T-helper 2 cell (primary cell): ENCODE measurements at regions not wholly inside any gene's neighbourhood (a gene's known extent, or its start where the extent isn't known, plus 50 kb on each side); places are given as distances from the start of the nearest gene placed in this dataset.
"Not testable (repeated sequence)": the region's sequence is repeated elsewhere in the genome, so short reads cannot be mapped to it uniquely, and the experiment has no call there.

Source experiments
- DNase-seq, 5 experiments: peaks; one replicate each; pipeline versions ENCODE4 v3.0.0 to v3.0.0-alpha.2; 2012 to 2022

GRCh38 chr2:39995005-39995737 is 216.1 kb upstream of the THUMPD2 start:
- peak in 1 of 5 experiments; percentile 77 for DNase-seq

- DNase-seq: no peak
Observed at GRCh38 chr2:39994151-39994550, 215.1 kb upstream of the THUMPD2 start.

- no peak for DNase-seq
Observed at GRCh38 chr2:39991298-39991697, 212.2 kb upstream of the THUMPD2 start.

DNA sequence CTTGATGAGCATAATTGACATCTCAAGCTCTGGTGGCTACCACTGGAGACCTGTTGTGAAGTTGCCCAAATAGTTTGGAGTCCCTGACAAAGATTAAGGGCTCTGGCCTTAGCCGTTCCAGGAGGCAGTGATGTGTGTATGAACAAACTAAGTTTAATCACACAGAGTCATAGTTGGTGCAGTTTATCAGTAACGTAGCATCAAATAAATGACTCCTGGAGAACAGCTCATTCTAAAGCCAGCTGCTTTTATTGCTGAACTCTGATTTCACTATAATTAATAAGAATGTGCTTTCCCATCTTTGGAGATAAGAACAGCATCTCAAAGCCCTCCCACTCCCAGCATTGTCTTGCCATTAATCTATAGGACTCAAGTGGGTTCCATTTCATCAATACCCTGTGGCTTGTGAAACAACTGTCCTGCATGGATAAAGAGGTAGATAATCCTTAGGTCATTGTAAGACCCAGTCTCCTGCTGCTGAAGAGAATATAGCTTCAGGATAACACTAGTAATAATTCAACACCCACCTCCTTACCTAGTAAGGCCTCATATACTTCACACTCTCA is 211.4 kb upstream of the THUMPD2 start:
- DNase-seq: no peak

DNA sequence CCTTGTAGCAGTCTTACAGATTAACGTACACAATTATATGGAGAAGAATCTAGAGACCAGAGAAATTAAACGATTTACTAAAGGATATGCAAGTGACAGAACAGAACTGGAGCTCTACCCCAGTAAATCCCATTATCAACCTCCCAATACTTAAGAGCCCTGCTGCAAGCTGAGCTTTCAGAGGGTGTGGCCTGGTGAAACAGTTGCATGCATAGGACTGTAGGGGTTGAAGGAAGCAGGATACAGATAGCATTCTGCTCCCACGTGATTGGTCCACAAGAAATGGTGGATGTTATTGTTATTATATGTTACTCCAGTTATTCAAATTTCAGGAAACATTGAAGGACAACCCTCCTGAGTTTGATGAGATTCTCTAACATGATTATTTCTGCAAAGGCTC is 210.8 kb upstream of the THUMPD2 start:
- DNase-seq: no peak

GRCh38 chr2:39981883-39982311 is 202.8 kb upstream of the THUMPD2 start:
- no peak for DNase-seq

DNA sequence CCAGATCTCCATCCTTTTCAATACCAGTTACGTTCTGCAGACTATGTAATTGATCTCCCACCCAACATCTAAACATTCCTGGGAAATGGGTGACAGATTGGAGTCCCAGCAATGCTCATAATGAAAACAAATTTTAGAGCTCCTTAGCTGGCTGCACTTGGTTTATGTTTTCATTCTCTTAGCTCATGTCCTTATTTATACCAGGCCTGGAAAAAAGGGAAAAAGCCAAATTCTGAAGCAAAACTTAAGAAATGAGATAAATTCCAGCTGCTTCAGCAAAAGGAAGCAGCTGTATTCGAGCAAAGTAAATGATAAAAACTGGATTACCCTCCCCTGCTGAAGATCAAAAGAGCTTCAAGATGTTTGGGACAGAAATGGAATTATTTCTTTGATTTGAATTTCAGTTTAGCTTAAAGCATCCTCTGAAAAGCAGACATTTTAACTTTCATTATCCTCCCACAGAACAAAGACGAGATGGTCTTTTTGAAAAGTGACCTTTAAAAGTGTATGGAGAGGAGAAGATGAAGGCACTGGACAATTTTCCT is 196.5 kb upstream of the THUMPD2 start:
- no peak for DNase-seq

DNA sequence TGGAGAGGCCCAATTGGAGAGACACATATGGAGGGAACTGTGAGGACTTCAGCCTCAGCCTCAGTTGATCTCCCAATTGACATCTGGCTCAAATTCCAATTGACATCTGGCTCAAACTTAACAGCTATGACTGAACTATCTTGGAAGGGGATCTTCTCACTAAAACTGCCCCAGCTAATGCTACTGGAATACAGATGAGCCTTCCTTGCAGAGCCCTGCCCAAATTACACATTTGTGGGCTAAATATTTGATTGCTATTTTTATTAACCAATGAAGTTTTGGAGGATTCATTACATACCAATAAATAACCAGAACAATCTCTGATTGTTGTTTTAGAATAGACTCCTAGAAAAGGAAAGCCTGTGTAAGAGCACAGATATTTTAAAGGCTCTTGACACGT is 189.0 kb upstream of the THUMPD2 start:
- no peak for DNase-seq

DNA sequence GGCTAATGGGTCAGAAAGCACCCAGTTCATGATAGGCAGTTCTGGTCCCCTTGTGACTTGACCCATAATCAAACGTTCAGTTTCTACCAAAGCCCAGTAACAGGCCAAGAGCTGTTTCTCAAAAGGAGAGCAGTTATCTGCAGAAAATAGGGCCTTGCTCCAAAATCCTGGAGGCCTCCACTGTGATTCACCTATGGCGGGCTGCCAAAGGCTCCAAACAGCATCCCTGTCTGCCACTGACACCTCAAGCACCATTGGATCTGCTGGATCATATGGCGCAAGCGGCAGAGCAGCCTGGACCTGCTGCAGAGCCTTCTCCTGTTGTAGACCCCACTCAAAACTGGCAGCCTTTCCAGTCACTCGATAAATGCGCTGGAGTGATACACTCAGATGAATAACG is 181.6 kb upstream of the THUMPD2 start:
- DNase-seq: not testable (repeated sequence)

DNA sequence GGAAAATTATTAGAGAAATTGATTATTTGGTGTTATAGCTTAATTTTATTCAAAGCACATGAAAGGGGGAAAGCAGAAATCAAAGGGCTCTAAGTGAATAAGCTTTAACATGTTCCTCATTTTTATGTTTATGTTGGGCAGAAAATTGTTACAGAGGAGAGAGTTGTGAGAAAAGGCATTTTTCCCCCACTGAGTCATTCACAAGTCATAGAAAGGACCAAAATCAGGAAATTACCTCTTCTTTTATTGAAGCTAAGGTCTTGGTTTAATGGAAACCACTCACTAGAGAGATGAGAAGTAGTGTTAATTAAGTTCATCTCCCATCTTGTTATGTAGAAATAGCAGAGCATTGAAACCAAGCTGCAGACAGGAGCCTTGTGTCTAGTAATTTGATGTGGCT is 175.3 kb upstream of the THUMPD2 start:
- DNase-seq: no peak

- no peak for DNase-seq
Observed at GRCh38 chr2:39949131-39949530, 170.1 kb upstream of the THUMPD2 start.

- peak in 1 of 5 experiments; percentile 57 for DNase-seq
Observed at GRCh38 chr2:39948016-39948719, 169.1 kb upstream of the THUMPD2 start.

DNA sequence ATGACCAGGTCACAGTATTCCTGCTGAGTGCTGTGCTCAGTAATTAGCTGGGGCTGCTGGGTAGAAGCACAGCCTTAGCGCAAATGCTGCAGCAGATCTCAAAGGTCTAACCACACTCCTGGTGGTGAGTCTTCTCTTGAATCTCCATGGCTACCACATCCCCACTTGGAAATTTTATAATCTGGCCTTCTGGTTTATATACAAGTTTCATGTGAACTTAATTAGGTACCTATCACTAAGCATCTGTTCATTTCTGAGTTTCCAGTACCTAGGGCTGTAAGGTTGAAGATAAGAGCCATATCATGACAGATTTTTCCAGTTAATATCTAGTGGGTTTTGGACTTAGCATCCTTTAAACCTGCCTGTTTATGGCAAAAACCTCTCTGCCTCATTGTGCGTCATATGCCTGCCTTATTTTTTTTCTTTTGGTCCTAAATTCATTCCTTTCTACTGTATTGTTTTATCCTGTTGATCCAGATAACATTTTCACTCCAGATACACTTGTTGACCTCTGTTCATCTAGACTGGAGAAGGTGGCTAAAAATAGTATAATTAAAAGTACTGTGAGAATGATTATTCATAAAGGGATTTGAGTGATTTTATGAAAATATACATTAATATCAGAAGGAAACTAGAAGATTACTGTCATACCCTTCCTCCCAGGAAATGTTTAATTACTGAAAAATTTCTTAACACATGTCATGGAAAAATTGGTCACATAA is 168.4 kb upstream of the THUMPD2 start:
- DNase-seq: peak in 1 of 5 experiments; percentile 43

- no peak for DNase-seq
Observed at GRCh38 chr2:39942950-39943349, 163.9 kb upstream of the THUMPD2 start.

GRCh38 chr2:39938035-39938835 is 159.2 kb upstream of the THUMPD2 start:
- DNase-seq: peak in 1 of 5 experiments; percentile 70

- DNase-seq: peak in 1 of 5 experiments; percentile 9
Observed at GRCh38 chr2:39937621-39938020, 158.6 kb upstream of the THUMPD2 start.

GRCh38 chr2:39934851-39935250 is 155.8 kb upstream of the THUMPD2 start:
- no peak for DNase-seq

DNA sequence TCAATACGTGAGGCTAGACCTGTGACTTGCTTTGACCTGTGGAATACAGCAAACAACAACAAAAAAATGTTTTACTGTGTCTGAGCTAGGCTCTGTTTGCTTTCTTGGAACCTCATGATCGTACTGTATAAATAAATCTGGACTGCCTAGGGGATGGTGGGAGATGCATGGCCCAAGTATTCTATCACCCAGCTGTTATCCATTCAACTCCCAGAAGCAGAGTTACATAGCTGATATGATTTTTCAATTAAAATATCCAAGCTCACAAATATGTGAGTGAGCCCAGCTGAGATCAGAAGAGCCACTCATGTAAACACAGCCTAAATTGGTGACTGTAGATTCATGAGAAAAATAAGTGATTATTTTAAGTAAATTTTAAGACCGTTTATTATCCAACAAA is 154.1 kb upstream of the THUMPD2 start:
- DNase-seq: no peak

DNA sequence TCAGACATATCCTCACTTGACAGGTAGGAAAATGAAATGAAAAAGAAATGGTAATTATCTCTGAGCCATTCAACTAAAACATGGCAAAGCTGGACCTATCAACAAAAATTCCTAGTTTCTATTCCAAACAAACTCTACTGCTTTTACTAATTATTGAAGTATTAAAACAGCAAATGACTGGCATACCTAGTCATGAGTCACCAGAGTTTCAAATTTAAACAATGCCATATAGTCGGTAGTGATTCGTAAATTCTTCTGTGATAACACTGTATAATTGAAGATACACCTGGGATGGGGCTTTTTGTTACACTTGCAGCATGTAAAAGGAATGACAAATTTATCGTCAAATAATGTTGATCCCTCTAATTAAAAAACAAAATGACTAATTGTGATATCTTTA is 153.1 kb upstream of the THUMPD2 start:
- no peak for DNase-seq

DNA sequence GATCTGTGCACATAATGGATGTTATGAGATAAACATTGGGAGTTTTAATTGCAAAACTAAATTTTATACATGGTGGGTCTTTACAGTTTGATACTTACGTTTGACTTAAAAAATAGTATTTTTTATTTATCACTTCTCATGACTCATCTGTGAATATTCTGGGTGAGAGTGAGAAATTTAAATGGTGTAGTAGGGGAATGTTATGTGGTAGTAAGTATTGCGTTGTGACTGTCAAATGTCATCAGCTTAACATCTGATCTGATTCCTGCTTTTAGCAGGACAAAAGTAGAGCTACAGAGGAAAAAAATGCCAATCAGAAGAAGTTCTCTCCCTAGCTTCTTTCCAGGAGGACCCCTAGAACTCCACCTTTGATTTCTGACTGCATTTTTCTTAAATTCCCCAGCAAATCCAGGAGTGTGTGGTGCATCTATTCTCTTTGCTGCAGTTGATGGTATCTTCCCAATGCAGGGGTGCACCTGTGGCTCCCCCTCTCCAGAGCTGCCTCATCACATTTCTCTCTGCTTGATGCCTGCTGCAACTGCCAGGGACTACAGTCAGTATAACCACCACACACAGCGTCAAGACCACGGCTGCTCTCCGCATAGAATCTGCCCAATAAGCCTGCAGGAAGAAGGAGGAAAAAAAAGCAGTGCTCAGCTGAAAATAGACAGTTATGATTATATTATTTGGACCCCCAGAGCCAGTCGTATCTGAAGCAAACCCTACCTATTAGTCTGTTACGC is 151.3 kb upstream of the THUMPD2 start:
- no peak for DNase-seq

DNA sequence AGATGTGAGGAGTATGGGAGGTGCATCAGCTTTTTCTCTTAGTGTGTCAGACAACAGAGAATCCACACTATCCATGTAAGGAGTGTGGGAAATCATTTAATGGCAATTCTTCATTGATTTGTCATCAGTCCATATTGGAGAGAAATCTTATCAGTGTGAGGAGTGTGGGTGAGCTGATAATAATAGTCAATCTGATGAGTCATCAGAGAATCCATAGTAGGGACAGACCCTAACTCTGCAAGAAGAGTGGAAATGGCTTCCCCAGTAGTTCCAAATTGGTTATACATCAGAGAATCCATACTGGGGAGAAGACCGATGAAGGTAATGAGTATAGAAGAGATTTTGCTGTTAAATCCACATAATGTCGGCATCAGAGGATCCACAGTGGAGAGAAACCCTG is 150.5 kb upstream of the THUMPD2 start:
- no peak for DNase-seq
